ENCODE measurements at regions not wholly inside any gene's neighbourhood (a gene's known extent, or its start where the extent isn't known, plus 50 kb on each side); places are given as distances from the start of the nearest gene placed in this dataset.
"Not testable (repeated sequence)": the region's sequence is repeated elsewhere in the genome, so short reads cannot be mapped to it uniquely, and the experiment has no call there.

DNA sequence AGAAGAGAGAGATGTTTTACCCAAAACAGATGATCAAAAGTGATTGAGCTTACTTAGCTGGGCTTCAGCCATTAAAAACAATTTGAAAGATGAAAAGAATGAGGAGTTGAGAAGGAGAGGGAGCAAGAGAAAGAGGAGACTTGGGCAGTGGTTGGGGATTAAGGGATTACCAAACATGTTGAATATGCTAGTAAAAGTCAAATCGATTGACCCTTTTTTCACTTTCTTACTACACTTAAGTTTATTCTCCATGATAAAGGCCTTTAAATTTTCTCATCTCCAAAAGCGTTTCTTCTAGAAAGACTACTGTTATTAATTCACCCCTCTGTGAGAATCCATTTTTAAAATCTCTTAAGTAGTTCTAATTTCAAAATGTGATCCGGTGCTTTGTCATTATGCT is 1254.0 kb upstream of the PHF14 start:
- no peak for DNase-seq

DNA sequence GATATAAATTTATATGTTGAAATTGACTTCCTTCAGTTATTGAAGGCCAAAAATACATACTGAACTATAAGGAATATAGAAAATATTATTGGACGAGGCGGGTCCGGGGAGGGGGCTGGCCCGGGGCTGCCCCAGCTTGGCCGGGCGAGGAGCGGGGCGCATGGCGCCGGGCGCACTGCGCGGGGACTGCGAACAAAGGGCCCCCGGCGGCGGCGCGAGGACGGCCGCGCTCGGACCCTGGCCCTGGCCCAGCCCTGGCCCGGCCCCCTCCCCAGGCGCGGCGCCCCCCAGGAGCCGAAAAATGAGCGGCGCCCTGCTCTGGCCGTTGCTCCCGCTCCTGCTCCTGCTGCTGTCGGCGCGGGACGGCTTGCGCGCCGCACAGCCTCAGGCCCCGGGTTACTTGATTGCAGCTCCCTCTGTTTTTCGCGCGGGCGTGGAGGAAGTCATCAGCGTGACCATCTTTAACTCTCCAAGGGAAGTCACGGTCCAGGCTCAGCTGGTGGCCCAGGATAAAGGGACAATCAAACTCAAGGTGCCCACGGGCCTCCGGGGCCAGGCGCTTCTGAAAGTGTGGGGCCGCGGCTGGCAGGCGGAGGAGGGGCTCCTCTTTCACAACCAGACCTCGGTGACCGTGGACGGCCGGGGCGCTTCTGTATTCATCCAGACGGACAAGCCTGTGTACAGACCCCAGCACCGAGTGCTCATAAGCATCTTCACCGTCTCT is 1247.6 kb upstream of the PHF14 start:
- DNase-seq: not testable (repeated sequence)

DNA sequence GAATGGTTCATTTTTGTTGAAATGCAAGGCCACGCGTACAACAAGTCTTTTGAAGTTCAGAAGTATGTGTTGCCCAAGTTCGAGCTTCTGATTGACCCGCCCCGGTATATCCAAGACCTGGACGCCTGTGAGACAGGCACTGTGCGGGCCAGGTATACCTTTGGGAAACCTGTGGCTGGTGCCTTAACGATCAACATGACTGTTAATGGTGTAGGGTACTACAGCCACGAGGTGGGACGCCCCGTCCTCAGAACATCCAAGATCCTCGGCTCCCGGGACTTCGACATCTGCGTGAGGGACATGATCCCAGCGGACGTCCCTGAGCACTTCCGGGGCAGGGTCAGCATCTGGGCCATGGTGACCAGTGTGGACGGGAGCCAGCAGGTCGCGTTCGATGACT is 1246.9 kb upstream of the PHF14 start:
- not testable (repeated sequence) for DNase-seq

DNA sequence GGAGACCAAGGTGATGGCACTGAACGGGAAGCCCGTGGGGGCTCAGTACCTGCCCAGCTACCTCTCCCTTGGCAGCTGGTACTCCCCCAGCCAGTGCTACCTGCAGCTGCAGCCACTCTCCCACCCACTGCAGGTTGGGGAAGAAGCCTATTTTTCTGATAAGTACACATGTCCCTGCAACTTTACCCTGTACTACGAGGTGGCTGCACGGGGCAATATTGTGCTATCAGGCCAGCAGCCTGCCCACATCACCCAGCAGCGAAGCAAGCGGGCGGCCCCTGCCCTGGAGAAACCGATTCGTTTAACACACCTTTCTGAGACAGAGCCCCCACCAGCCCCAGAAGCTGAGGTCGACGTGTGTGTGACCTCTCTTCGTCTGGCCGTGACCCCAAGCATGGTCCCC is 1246.2 kb upstream of the PHF14 start:
- not testable (repeated sequence) for DNase-seq

DNA sequence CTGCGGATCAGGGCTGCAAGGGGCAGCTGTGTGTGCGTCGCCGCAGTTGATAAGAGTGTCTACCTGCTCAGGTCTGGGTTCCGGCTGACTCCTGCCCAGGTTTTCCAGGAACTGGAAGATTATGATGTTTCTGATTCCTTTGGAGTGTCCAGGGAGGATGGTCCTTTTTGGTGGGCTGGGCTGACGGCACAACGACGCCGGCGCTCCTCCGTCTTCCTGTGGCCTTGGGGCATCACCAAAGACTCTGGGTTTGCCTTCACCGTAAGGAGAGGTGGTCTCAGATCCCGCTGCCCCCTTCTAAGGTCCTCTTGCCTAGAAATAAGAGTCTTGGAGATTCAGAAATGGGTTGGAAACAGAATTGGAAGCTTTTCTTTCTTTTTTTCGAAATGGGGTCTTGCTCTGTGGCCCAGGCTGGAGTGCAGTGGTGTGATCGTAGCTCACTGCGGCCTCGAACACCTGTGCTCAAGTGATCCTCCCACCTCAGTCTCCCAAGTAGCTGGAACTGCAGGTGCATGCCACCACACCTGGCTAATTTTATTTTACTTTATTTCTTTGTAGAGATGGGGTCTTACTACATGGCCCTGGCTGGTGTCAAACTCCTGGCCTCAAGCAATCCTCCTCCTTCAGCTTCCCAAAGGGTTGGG is 1245.5 kb upstream of the PHF14 start:
- not testable (repeated sequence) for DNase-seq

DNA sequence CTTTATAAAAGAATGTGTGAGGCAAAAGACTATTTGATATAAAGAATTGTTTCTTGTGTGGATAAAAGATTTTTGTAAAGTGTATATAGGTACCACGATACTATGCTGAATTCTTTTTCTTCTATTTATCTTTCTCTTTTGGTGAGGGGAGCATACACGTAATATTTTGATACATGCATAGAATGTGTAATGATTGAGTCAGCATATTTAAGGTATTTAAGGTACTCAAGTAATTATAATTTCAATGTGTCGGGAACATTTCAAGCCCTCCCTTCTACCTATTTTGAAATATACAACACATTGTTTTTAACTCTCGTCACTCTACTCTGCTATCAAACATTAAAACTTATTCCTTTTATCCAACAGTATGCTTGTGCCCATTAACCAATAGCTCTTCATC is 1221.6 kb upstream of the PHF14 start:
- no peak for DNase-seq

DNA sequence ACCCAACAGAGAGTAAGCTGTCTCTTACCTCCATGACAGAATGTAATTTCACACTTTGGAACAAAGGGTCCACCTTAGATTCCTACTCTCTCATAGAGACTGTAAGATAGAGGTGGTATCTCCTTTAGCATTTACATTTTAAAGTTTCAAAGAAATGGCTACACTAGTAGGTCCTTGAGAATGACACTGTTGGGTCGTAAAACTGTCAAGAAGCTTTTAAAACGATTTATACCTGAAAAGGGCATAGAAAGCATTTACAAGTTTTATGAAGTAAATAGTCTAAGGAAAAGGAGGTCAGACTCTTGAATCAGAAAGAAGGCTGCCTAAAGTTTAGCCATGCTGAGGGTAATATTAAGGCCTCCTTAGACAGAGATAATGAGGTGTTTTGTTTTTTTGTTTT is 1212.4 kb upstream of the PHF14 start:
- DNase-seq: no peak

DNA sequence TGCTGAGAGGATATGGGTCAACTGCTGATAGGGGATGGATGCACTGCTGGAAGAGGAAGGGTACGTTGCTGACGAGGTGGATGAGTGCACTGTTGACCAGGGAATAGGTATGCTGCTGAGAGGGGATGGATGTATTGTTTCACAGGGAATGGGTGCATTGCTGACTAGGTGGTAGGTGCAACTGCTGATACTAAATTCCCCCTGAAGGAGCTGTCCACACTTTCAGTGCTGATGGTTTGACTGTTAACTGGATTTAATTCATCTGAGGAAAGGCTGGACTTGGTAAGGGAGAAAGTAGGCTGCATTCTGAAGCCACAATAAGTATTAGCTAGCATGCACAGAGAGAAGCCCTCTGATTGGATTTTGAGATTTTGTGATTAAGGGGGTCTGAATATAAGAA is 1196.8 kb upstream of the PHF14 start:
- DNase-seq: no peak

DNA sequence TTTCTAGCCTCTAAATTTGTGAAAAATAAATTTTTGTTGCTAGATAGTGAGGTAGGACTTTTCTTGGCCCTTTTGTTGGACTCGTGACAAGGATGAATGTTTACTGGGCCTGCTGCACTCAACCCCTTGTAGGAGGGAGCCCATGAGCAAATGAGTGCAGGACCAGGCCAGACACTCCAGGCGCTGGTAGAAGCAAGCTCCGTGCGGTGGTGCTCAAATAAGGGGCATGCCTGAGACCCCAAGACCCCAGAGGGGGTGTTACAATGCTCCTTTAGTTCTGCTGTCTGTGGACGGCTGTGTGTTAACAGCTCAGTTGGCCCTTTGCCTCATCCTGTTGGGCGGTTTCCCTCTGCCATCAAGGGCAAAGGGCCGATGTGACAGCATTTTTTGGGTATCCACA is 1195.3 kb upstream of the PHF14 start:
- DNase-seq: no peak

DNA sequence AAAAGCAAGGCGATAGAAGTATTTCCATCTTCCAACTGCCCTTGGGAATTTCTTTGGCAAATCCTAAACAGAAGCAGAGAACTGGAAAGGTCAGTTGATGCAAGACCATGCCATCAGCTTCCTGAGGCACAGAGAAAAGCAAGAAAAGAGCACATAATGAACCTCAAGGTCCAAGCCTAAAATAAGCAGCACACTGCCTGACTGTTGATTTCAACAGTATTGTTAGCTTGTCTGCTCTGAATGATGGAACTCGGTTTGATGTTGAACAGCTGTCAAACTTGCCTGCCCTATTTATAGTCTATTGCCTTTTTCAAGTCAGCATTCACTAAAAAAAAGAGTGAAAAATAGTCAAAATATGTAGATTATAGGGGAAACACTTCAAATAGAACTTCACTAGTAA is 1192.0 kb upstream of the PHF14 start:
- DNase-seq: no peak

DNA sequence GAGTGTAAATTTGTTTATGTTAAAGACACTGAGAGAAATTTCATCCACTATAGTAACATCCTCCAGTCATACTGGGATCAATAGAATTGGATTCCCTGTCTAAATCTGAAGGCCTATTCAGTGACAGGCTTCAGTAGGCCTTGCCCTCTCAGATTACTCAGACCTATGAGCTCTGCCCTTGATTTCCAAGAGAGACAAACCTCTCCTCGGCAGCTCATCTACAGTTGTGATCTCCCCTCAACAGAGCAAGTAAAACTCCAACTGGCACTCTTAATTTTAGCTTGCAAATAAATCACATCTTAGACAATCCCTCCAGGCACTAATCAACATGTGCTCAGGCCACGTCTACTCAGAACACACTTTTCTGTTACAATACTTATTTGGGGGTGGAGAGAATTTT is 1191.4 kb upstream of the PHF14 start:
- DNase-seq: no peak

DNA sequence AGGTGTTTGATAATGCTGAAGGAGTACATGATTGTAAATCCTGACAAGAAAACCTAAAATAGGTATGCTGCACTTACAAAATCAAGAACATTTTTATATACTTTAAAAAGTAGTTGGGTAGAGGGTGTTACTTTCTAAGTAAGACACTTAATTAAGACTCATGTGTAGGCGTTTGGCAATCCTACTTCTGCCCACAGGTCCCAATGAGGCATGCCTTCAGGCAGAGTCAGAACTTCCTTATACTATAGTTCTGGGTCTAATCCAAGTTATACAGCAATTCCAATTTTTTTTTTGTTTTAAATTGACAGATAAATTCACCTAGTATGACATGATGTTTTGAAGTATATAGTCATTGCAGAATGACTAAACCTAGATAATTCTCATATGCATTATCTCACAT is 1188.5 kb upstream of the PHF14 start:
- DNase-seq: no peak

DNA sequence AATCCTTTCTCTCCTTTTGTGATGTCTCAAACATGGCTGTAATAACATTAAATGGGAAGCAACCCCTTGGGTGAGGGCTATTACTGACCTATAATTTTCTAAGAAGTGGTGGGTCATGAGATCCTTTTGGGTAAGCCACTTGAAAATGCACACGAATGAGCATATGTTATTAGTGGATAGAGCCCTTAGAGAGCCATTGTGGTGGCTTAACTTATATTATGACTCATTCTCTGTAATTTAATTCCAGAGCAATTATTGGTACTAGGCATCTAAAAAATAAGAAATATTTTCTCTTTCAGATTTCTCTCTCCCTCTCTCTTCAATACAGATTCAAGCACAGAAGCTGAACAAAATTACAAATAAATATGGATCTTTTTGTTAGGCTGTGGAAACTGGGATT is 1177.4 kb upstream of the PHF14 start:
- DNase-seq: no peak

DNA sequence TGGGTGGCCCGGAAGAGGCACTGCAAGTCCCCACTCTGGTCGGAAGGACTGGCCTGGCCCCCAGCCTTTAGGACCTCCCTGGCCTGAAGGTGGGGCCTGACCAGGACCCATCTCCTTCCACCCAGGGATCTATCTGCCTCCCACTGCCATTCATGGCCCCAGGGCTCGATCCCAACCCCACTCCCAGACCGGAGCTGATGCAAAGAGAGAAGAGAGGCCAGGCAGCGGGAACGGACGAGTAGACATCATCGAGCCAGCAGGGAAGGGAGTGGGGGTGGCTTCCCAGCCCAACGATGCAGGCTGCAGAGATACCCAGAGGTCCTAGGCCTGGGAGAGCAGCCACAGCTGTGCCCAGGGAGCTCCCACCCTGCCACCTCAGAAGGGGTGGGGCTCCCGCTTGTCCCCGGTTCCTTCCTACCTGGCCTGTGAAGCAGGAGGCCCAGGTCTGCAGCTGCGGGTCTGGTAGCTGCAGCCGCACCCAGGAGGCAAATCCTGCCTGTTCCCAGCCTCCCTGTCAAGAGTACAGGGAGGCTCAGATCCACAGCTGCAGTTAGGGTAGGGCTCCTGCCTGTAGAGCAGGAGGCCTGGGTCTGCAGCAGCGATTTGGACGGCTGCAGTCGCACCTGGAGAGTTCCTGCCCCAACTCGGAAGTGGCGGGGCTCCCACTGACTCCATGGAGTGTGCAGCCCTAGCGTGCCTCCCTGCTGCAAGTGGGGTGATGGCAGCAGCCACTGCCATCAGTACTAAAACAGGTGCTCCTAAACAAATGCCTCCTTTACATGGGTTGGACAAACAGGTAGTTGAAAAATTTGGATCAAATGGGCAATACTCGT is 1151.0 kb upstream of the PHF14 start:
- no peak for DNase-seq

DNA sequence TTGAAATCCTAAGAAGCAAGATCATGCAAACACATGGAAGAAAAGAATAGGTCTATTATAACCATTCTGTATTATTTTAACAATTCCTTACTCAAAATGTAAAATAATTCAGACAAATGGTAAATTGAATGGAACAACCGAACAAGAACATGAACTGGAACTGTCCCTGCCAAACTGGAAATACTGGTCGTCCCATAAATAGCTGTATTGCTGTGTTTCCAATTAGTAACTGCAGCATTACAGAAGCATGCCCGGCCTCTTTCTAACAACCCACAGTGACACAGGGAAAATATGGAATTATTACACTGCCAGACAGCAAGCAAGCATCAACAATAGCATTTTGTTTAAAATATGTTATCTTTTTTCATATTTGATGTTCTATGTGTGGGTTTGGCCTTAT is 1138.5 kb upstream of the PHF14 start:
- no peak for DNase-seq

DNA sequence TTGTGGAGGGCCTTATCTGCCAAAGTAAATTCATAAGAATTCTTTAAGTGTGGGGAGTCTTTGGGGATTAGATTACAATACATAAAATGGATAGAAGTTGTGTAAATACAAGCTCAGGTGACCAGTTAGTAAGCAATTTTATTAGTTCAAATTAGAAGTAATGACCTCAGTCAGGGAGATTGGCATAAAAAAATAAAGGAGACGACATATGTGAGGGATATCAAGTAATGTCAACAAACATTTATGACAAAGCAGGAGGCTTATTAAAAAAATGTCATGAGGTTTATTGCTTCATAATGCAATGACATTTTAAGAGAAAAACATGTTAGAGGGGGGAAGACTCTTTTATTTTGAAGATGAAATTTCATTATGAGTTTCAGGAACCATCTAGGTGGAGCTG is 1137.0 kb upstream of the PHF14 start:
- DNase-seq: no peak

DNA sequence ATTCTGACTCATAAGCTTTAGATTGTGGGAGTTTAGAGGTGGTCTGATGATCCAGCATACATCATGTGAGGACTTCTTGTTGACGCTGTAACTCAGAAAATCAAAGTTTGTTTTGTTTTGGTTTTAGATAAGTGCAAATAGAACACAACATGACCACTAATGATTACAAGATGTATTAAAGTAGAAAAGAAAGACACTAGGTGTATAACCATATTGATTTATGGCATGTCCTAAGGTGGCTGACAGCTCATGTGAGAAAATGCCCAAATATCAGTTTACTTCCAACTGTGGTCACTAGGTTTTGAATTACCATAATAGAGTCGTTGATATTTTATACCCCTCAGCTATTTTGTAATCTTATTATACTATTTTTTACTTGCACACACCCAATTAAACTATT is 1131.4 kb upstream of the PHF14 start:
- DNase-seq: no peak

DNA sequence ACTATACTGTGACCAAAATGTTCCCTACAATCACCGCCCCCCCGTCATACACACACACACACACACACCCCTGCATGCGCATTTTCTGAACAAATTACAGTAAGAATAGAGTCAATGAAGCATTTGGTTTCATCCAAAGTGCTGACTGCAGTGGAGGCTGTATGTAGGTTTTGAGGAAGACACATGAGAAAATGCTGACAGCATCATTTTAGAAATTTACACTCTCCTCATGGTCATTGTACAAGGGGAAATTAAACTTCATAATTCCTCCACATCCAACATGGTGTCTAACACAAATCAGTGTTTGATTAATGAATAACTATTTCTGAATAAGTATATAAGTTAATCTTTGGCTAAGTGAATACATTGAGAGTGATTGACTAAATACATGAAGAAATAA is 1126.8 kb upstream of the PHF14 start:
- DNase-seq: no peak

DNA sequence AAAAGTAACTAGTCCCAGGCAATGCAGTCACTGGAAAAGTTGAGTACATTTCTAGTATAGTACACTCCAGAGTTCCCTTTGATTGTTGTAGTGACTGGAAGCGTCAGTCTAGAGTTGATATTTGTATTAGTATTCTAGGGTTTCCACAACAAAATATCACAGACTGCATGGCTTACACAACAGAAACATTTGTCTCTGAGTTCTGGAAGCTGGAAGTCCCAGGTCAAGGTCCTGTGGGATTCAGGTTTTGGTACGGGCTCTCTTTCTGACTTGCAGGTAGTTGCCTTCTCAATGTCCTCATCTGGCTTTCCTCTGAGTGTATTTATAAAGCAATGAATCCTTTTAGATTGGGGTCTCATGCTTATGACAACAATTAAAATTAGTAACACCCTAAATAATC is 1119.1 kb upstream of the PHF14 start:
- no peak for DNase-seq

DNA sequence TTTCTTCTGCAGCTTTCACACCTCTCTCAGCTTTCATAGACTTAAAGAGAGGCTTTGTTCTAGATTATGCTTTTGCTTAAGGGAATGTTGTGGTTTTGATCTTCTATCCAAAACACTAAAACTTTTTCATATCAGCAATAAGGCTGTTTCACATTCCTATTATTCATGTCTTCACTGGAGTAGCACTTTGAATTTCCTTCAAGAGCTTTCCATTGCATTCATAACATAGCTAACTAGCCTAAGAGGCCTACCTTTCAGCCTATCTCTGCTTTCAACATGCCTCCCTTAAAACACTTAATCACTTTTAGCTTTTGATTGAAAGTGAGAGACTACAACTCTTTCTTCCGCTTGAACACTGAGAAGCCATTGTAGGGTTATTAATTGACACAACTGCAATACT is 1117.0 kb upstream of the PHF14 start:
- no peak for DNase-seq

DNA sequence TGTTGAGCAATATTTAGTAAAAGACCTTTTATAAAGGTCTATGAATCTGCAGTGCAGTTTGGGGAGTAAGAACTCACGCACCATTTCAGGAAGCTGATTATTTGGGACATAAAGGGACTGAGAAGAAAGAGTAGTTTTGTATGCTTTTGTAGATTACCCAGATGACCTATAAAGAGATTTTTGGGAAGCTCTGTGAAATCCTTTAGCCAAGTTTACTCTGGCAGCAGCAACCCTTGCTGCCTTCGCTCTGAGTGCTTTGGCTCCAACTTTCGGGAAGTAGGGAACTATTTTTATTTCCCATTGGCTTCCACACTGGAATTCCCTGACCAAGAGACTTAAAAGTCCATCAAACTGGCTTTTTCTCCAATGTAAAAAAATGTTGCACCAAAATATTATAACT is 1110.1 kb upstream of the PHF14 start:
- DNase-seq: no peak

DNA sequence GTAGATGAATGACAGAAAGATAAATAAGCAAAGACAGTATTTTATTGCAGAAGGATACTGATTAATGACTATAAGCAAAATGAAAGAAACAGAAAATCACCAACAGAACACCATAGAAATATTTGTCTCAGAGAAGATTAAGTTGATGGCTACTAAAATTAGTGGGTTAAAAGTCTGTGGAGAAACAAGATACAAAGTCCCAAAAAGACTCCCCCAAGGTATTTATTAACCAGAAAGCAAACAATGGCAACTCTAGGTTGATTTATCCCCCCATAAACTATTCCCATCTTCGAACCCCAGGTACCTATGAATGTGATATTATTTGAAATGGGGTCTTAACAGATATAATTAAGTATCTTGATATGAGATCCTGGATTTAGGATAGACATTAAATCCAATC is 1104.5 kb upstream of the PHF14 start:
- no peak for DNase-seq

DNA sequence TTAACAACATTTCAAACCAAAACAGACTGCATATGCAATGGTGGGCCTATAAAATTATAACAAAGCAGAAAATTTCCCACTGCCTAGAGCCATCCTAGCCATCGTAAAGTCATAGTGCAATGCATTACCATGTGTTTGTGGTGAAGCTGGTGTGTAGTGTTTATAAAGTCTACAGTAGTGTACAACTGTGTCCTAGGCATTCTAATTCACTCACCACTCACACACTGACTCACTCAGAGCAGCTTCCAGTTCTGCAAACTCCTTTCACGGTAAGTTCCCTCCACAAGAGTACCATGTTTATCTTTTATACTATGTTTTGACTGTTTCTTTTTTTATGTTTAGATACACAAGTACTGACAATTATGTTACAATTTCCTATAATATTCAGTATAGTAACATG is 1104.1 kb upstream of the PHF14 start:
- no peak for DNase-seq

DNA sequence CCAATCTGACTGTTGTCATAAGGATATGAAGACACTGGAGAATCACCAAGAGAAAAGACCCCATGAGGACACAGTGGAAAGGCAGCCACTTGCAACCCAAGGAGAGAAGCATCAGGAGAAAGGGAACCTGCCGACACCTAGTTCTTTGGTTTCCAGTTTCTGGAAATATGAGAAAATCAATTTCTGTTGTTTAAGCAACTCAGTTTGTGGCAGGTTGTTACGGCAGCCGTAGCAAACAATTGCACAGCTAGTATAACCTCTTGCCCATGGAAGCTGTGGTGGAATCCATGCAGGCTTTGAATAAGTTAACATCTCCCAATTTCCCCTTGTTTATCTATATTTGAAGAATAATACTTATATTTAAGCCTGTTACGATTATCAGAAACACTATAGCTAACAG is 1103.0 kb upstream of the PHF14 start:
- DNase-seq: no peak
